WTC11 (cell line): ENCODE measurements at regions not wholly inside any gene's neighbourhood (a gene's known extent, or its start where the extent isn't known, plus 50 kb on each side); places are given as distances from the start of the nearest gene placed in this dataset.

Source experiments
- ATAC-seq: fragments of 200-7000 bp; cut with Tn5 transposase; 2 replicates; pipeline ENCODE4 v1.10.0; 2021; ENCODE audit warnings: mild to moderate bottlenecking, moderate library complexity
- CTCF ChIA-PET: fragments of 300-600 bp; sonication (Branson Sonifier 250); formaldehyde crosslinking; loops from one replicate; lab custom pipeline; 2021; ENCODE audit warnings: antibody characterized with exemption; lab: Charles Lee
- POLR2A ChIA-PET: fragments of 350-600 bp; sonication (Branson Sonifier 250); formaldehyde crosslinking; loops from one replicate; lab custom pipeline; 2021; ENCODE audit warnings: antibody characterized with exemption; lab: Charles Lee
- DNase-seq: peaks from one replicate; pipeline ENCODE4 v3.0.0; 2021; ENCODE audit warnings: low spot score
- H3K27ac Mint-ChIP-seq: 2 replicates; pipeline ENCODE4 v1.8.0; 2021; ENCODE audit warnings: mixed read lengths
- H3K27me3 Mint-ChIP-seq: 2 replicates; pipeline ENCODE4 v1.8.0; 2021; ENCODE audit warnings: low read depth, mild to moderate bottlenecking, moderate library complexity, mixed read lengths
- H3K36me3 Mint-ChIP-seq: 2 replicates; pipeline ENCODE4 v1.8.0; 2021; ENCODE audit warnings: mixed read lengths
- H3K4me1 Mint-ChIP-seq: 2 replicates; pipeline ENCODE4 v1.8.0; 2022; ENCODE audit warnings: mixed read lengths
- H3K4me3 Mint-ChIP-seq: 2 replicates; pipeline ENCODE4 v1.8.0; 2021; ENCODE audit warnings: mild to moderate bottlenecking, moderate library complexity, mixed read lengths
- H3K9me3 Mint-ChIP-seq: 2 replicates; pipeline ENCODE4 v1.8.0; 2021; ENCODE audit warnings: mixed read lengths
- AR ChIP-seq: fragments of 250-450 bp; sonication (Bioruptor Pico); IDR thresholded peaks from 2 replicates; pipeline ENCODE4 v1.9.0; 2021; ENCODE audit warnings: mild to moderate bottlenecking
- ATF1 ChIP-seq: sonication (generic); formaldehyde crosslinking; IDR thresholded peaks from 2 replicates; pipeline ENCODE4 v1.8.1; 2023; ENCODE audit warnings: mild to moderate bottlenecking, moderate library complexity, missing genetic modification reagents
- E2F1 ChIP-seq: sonication (generic); formaldehyde crosslinking; IDR thresholded peaks from 2 replicates; pipeline ENCODE4 v1.8.0; 2022; ENCODE audit warnings: mild to moderate bottlenecking, missing genetic modification reagents
- JUN ChIP-seq: sonication (generic); formaldehyde crosslinking; IDR thresholded peaks from 2 replicates; pipeline ENCODE4 v1.8.0; 2023; ENCODE audit warnings: mild to moderate bottlenecking, missing genetic modification reagents
- KAT7 ChIP-seq: sonication (generic); formaldehyde crosslinking; IDR thresholded peaks from 2 replicates; pipeline ENCODE4 v1.8.1; 2023; ENCODE audit warnings: missing genetic modification reagents, mild to moderate bottlenecking, borderline replicate concordance
- MXD4 ChIP-seq: fragments of 250-450 bp; sonication (Bioruptor Pico); IDR thresholded peaks from 2 replicates; pipeline ENCODE4 v1.8.0; 2021; ENCODE audit warnings: mild to moderate bottlenecking, moderate library complexity, borderline replicate concordance
- NFYB ChIP-seq: sonication (generic); formaldehyde crosslinking; conservative IDR thresholded peaks from 2 replicates; pipeline ENCODE4 v1.8.0; 2022; ENCODE audit warnings: low read depth, missing genetic modification reagents
- RELA ChIP-seq: sonication (generic); formaldehyde crosslinking; IDR thresholded peaks from 2 replicates; pipeline ENCODE4 v1.8.1; 2022; ENCODE audit warnings: missing genetic modification reagents, mild to moderate bottlenecking, borderline replicate concordance
- SMAD3 ChIP-seq: sonication (generic); formaldehyde crosslinking; IDR thresholded peaks from 2 replicates; pipeline ENCODE4 v1.8.0; 2022; ENCODE audit warnings: missing genetic modification reagents, mild to moderate bottlenecking, borderline replicate concordance
- TP53 ChIP-seq: sonication (generic); formaldehyde crosslinking; IDR thresholded peaks from 2 replicates; pipeline ENCODE4 v1.8.1; 2023; ENCODE audit warnings: mild to moderate bottlenecking, missing genetic modification reagents
- ZNF219 ChIP-seq: sonication (generic); formaldehyde crosslinking; IDR thresholded peaks from 2 replicates; pipeline ENCODE4 v1.8.0; 2023; ENCODE audit warnings: missing genetic modification reagents, mild to moderate bottlenecking, borderline replicate concordance
- ZNF281 ChIP-seq: sonication (generic); formaldehyde crosslinking; IDR thresholded peaks from 2 replicates; pipeline ENCODE4 v1.8.0; 2023; ENCODE audit warnings: mild to moderate bottlenecking, missing genetic modification reagents
- ZNF317 ChIP-seq: sonication (generic); formaldehyde crosslinking; IDR thresholded peaks from 2 replicates; pipeline ENCODE4 v1.8.1; 2023; ENCODE audit warnings: low read depth, mild to moderate bottlenecking, moderate library complexity, missing genetic modification reagents, borderline replicate concordance
- ZNF416 ChIP-seq: fragments of 250-450 bp; sonication (Bioruptor Pico); IDR thresholded peaks from 2 replicates; pipeline ENCODE4 v1.9.0; 2021; ENCODE audit warnings: mild to moderate bottlenecking, inconsistent platforms
- ZNF532 ChIP-seq: fragments of 250-450 bp; sonication (Bioruptor Pico); IDR thresholded peaks from 2 replicates; pipeline ENCODE4 v1.9.0; 2021; ENCODE audit warnings: mild to moderate bottlenecking, borderline replicate concordance
- TF ChIP-seq, protein P1 (sequence below): sonication (generic); formaldehyde crosslinking; IDR thresholded peaks from 2 replicates; pipeline ENCODE4 v1.8.1; 2023; ENCODE audit warnings: mild to moderate bottlenecking, missing genetic modification reagents
- TF ChIP-seq, protein P2 (sequence below): sonication (generic); formaldehyde crosslinking; IDR thresholded peaks from 2 replicates; pipeline ENCODE4 v1.8.1; 2023; ENCODE audit warnings: mild to moderate bottlenecking, missing genetic modification reagents, moderate library complexity
- TF ChIP-seq, protein P3 (sequence below): fragments of 250-450 bp; sonication (Bioruptor Pico); IDR thresholded peaks from 2 replicates; pipeline ENCODE4 v1.9.0; 2021; ENCODE audit warnings: moderate library complexity, mild to moderate bottlenecking, inconsistent platforms, borderline replicate concordance

GRCh38 chr9:28547527-28547926, 974.2 kb upstream of the C9orf72 start (continued):
- no peak for TF ChIP-seq ZNF532 (CRISPR knock-in tag)
- TF ChIP-seq KAT7 (CRISPR knock-in tag), result no peak
- TF ChIP-seq, protein P1, sequence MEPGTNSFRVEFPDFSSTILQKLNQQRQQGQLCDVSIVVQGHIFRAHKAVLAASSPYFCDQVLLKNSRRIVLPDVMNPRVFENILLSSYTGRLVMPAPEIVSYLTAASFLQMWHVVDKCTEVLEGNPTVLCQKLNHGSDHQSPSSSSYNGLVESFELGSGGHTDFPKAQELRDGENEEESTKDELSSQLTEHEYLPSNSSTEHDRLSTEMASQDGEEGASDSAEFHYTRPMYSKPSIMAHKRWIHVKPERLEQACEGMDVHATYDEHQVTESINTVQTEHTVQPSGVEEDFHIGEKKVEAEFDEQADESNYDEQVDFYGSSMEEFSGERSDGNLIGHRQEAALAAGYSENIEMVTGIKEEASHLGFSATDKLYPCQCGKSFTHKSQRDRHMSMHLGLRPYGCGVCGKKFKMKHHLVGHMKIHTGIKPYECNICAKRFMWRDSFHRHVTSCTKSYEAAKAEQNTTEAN (CRISPR knock-in tag), result no peak
- no peak for TF ChIP-seq SMAD3 (CRISPR knock-in tag)
- no peak for TF ChIP-seq ZNF416

DNA sequence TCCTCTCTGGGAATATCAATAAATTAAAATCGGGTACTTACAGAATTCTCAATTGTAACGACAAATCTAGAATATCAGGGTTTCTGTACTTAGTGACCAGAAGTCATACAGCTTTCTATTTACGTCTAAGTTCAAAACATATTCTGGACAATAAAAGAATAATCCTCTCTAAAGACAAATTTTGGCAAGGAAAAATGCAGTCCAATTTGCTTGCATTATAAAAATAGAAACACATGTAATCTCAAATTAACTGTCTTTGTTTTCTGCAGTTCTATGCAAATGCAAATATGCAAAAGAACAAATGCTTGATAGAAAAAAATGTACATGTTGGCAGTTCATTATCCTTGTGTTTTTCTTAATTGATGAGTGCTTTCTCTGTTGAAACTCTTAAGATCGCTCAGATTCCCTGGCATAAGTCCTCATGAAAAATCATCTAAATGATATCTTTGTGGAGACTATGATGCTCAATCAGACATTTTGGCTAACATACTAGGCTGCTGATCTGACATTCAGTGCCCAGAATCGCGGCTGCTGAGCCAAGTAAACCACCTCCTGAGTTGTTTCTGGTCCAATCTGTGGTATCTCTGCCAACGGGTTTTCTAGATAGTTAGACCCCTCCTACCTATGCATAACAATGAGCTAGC, 990.1 kb upstream of the C9orf72 start:
- CTCF ChIA-PET, result no interaction called here
- no peak overlapping the region for H3K4me3 Mint-ChIP-seq
- TF ChIP-seq NFYB (CRISPR knock-in tag) (no peak), ZNF317 (CRISPR knock-in tag) (no peak), ZNF281 (CRISPR knock-in tag) (no peak), E2F1 (no peak), AR (CRISPR knock-in tag) (no peak), KAT7 (CRISPR knock-in tag) (no peak), RELA (no peak), JUN (CRISPR knock-in tag) (no peak), ZNF416 (no peak), ATF1 (CRISPR knock-in tag) (no peak), ZNF219 (CRISPR knock-in tag) (no peak), TP53 (CRISPR knock-in tag) (no peak), MXD4 (CRISPR knock-in tag) (no peak)
- TF ChIP-seq, protein P2, sequence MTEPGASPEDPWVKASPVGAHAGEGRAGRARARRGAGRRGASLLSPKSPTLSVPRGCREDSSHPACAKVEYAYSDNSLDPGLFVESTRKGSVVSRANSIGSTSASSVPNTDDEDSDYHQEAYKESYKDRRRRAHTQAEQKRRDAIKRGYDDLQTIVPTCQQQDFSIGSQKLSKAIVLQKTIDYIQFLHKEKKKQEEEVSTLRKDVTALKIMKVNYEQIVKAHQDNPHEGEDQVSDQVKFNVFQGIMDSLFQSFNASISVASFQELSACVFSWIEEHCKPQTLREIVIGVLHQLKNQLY (CRISPR knock-in tag), result no peak
- TF ChIP-seq, protein P1 (CRISPR knock-in tag), result no peak
- TF ChIP-seq, protein P3, sequence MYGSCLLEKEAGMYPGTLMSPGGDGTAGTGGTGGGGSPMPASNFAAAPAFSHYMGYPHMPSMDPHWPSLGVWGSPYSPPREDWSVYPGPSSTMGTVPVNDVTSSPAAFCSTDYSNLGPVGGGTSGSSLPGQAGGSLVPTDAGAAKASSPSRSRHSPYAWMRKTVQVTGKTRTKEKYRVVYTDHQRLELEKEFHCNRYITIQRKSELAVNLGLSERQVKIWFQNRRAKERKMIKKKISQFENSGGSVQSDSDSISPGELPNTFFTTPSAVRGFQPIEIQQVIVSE, result no peak

More for the DNA sequence above, 990.1 kb upstream of the C9orf72 start:
- Mint-ChIP-seq H3K27me3 (no peaks in the 10 kb centered on the region), H3K36me3 (no peaks in the 10 kb centered on the region), H3K9me3 (no peaks in the 10 kb centered on the region), H3K4me1 (peaks cover 6% of the 10 kb centered on the region), H3K27ac (no peak overlapping the region)
- DNase-seq (no peak), ATAC-seq (no peak)
- POLR2A ChIA-PET, result no interaction called here
